Large intestine (tissue), 3 donors: ENCODE measurements at regions not wholly inside any gene's neighbourhood (a gene's known extent, or its start where the extent isn't known, plus 50 kb on each side); places are given as distances from the start of the nearest gene placed in this dataset.

ENCODE experiments used
- DNase-seq, 2 donors: peaks; one replicate each; pipeline versions ENCODE4 v3.0.0 to v3.0.0-alpha.2; 2013
- H3K27ac ChIP-seq: one replicate; pipeline ENCODE4 v1.5.1; 2013; ENCODE audit warnings: low read length
- H3K27me3 ChIP-seq: 2 replicates; pipeline ENCODE4 v1.6.1; 2013; ENCODE audit warnings: low read length; ENCODE audit not compliant: control insufficient read depth, insufficient read depth
- H3K36me3 ChIP-seq: 2 replicates; pipeline ENCODE4 v1.6.1; 2013; ENCODE audit warnings: low read length; ENCODE audit not compliant: control insufficient read depth, insufficient read depth
- H3K4me1 ChIP-seq: one replicate; pipeline ENCODE4 v1.6.1; 2013; ENCODE audit warnings: low read length; ENCODE audit not compliant: control insufficient read depth, insufficient read depth
- H3K4me3 ChIP-seq: one replicate; pipeline ENCODE4 v1.5.1; 2013; ENCODE audit warnings: low read length
- H3K9me3 ChIP-seq: one replicate; pipeline ENCODE4 v1.6.1; 2013; ENCODE audit warnings: mild to moderate bottlenecking, low read depth, low read length, moderate library complexity; ENCODE audit not compliant: control insufficient read depth
- WGBS: methylation state at CpG from one replicate; pipeline ENCODE4 v1.1.5; 2013; ENCODE audit warnings: low lambda C conversion rate; ENCODE audit not compliant: insufficient coverage; 5-methylcytosine and 5-hydroxymethylcytosine counted together

DNA sequence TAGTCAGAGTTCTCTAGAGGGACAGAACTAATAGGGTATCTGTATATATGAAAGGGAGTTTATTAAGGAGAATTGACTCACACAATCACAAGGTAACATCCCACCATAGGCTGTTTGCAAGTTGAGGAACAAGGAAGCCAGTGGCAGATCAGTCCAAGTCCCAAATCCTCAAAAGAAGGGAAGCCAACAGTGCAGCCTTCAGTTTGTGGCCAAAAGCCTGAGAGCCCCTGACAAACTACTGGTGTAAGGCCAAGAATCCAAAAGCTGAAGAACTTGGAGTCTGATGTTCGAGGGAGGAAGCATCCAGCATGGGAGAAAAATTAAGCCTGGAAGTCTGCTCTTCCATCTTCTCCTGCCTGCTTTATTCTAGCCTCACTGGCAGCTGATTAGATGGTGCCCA is 1107.2 kb upstream of the CELF2 start:
- no peaks in the 10 kb centered on the region for H3K36me3 ChIP-seq
- H3K9me3 ChIP-seq: no peaks in the 10 kb centered on the region
- H3K27ac ChIP-seq: no peak overlapping the region
- DNase-seq: no peak
- no peaks in the 10 kb centered on the region for H3K27me3 ChIP-seq
- WGBS: no CpG with 5 or more reads among the region's 1 CpG
- no peaks in the 10 kb centered on the region for H3K4me1 ChIP-seq
- no peak overlapping the region for H3K4me3 ChIP-seq

DNA sequence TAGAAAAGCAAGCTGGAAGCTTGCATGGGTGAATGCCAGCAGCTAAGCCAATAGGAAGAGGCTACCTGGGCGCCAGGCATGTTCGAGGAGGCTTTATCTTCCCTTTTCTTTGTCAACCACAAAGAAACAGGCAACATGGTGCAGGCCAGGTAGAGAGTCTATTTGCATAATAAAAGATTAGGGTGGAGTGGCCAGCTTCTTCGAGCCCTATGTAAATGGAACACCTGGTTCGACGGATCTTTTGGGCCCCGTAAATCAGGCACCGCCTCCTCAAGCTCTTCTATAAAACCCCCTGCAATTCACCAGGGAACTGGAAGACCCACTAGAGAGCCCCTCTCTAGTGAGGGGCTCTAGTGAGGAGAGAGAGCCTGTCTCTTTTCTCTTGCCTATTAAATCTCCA is 1106.2 kb upstream of the CELF2 start:
- WGBS: no CpG with 5 or more reads among the region's 7 CpGs
- no peak overlapping the region for H3K27ac ChIP-seq
- no peaks in the 10 kb centered on the region for H3K9me3 ChIP-seq
- no peaks in the 10 kb centered on the region for H3K36me3 ChIP-seq
- DNase-seq: no peak
- no peaks in the 10 kb centered on the region for H3K27me3 ChIP-seq
- H3K4me3 ChIP-seq: no peak overlapping the region
- no peaks in the 10 kb centered on the region for H3K4me1 ChIP-seq

- H3K4me1 ChIP-seq: no peaks in the 10 kb centered on the region
- DNase-seq: no peak
- no peak overlapping the region for H3K4me3 ChIP-seq
- WGBS: 80% methylated on average over 2 of the region's 5 CpGs
- H3K36me3 ChIP-seq: no peaks in the 10 kb centered on the region
- no peaks in the 10 kb centered on the region for H3K9me3 ChIP-seq
- no peaks in the 10 kb centered on the region for H3K27me3 ChIP-seq
- H3K27ac ChIP-seq: no peak overlapping the region
These were observed 1103.7 kb upstream of the CELF2 start for GRCh38 chr10:9913876-9914514.

DNA sequence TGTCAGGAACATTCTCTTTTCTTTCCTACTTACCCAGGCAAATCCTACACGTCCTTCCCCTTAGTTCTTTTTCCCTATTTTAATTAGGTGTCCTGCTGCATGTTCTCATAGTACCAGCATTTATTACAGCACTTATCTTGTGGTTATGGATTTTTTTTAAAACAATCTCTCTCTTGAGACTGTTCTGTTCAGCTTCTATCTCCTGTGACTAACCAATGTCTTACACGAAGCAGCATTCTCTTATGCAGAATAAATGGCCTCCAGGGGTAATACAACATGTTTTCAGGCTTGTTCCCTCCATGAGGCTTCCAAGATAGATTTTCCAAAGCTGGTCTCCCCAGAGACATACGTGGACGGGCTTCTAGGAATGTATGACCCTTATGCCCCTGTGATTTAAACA is 1096.1 kb upstream of the CELF2 start:
- 73% methylated on average over 2 of the region's 4 CpGs for WGBS
- H3K9me3 ChIP-seq: no peaks in the 10 kb centered on the region
- H3K36me3 ChIP-seq: no peaks in the 10 kb centered on the region
- no peak overlapping the region for H3K4me3 ChIP-seq
- no peak for DNase-seq
- no peaks in the 10 kb centered on the region for H3K4me1 ChIP-seq
- H3K27ac ChIP-seq: no peak overlapping the region
- H3K27me3 ChIP-seq: no peaks in the 10 kb centered on the region

DNA sequence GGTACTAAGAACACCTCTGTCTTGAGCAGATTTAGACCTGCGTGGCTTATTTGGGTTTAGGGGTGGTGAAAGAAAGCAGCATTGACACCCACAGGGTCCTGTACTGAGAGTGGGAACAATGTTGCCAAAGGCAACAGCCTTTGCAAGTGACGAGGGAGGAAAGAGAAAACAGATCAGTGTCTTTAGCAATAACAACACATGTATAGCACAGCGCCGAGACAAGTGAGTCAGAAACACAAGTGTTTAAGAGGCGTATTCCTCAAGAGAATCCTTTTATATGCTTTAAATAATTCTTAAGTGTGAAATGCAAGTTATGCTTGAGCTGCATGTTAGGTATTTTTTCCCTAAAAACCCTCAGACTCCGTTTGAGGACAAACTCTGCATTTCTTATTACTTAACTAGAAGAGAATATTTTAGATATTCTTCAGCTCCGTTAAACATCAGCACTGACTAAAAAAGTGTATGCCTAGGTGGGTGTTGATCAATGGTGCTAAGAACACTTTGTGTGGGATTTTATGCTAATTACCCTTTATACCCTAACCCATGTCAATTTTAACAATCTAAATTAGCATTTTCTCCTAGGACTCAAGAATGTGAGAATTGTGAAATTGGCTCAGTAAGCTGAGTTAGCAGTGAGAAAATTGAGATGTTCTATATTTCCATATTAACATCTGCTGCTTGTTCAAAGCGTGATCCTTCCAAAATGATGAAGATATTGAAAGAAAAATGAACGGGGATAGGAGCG is 1095.4 kb upstream of the CELF2 start:
- DNase-seq: no peak
- Histone ChIP-seq H3K4me1 (no peaks in the 10 kb centered on the region), H3K27ac (no peak overlapping the region), H3K9me3 (no peaks in the 10 kb centered on the region), H3K36me3 (no peaks in the 10 kb centered on the region), H3K4me3 (no peak overlapping the region), H3K27me3 (no peaks in the 10 kb centered on the region)
- 91% methylated on average over 7 of the region's 10 CpGs for WGBS

- WGBS: no CpG with 5 or more reads among the region's 3 CpGs
- Histone ChIP-seq H3K36me3 (no peaks in the 10 kb centered on the region), H3K4me3 (no peak overlapping the region), H3K4me1 (no peaks in the 10 kb centered on the region), H3K9me3 (no peaks in the 10 kb centered on the region), H3K27ac (no peak overlapping the region), H3K27me3 (no peaks in the 10 kb centered on the region)
- no peak for DNase-seq
These were observed 1091.7 kb upstream of the CELF2 start for GRCh38 chr10:9926003-9926402.

GRCh38 chr10:9926881-9927280 is 1090.8 kb upstream of the CELF2 start:
- no peak overlapping the region for H3K4me3 ChIP-seq
- H3K27ac ChIP-seq: no peak overlapping the region
- no peaks in the 10 kb centered on the region for H3K4me1 ChIP-seq
- no peaks in the 10 kb centered on the region for H3K9me3 ChIP-seq
- DNase-seq: no peak
- no peaks in the 10 kb centered on the region for H3K27me3 ChIP-seq
- H3K36me3 ChIP-seq: no peaks in the 10 kb centered on the region
- no CpG with 5 or more reads among the region's 2 CpGs for WGBS

- Histone ChIP-seq H3K27ac (no peak overlapping the region), H3K9me3 (no peaks in the 10 kb centered on the region), H3K27me3 (no peaks in the 10 kb centered on the region), H3K4me1 (no peaks in the 10 kb centered on the region), H3K36me3 (no peaks in the 10 kb centered on the region), H3K4me3 (no peak overlapping the region)
- no peak for DNase-seq
- WGBS: 100% methylated on average over 1 of the region's 2 CpGs
These were observed 1078.0 kb upstream of the CELF2 start for GRCh38 chr10:9939716-9940115.

DNA sequence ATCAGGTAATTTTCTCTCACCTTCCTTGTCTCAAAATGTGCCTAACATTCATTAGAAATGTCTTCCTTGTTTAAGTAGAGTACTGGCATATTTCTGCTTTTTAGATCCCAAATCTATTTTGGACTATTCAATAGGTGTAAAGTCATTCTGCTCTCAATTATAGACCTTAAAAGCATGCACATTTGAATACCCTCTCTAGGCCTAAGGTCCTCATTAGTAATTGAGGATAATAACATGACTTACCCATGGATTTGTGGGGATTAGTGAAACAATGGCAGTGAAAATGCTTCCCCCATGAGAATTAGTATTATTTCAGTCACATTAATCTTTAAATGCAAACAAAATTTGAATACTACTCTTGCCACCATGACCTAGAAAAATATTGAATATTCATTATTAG is 1073.0 kb upstream of the CELF2 start:
- DNase-seq: no peak
- H3K4me3 ChIP-seq: no peak overlapping the region
- no peaks in the 10 kb centered on the region for H3K27me3 ChIP-seq
- H3K9me3 ChIP-seq: no peaks in the 10 kb centered on the region
- no peak overlapping the region for H3K27ac ChIP-seq
- H3K4me1 ChIP-seq: peaks cover 3% of the 10 kb centered on the region
- no peaks in the 10 kb centered on the region for H3K36me3 ChIP-seq

- WGBS: 83% methylated on average over 1 of the region's 2 CpGs
These were observed 1067.6 kb upstream of the CELF2 start for GRCh38 chr10:9950070-9950469.

More at GRCh38 chr10:9950070-9950469, 1067.6 kb upstream of the CELF2 start:
- Histone ChIP-seq H3K36me3 (no peaks in the 10 kb centered on the region), H3K9me3 (no peaks in the 10 kb centered on the region), H3K27me3 (no peaks in the 10 kb centered on the region), H3K27ac (no peak overlapping the region), H3K4me1 (peaks cover 3% of the 10 kb centered on the region), H3K4me3 (no peak overlapping the region)
- no peak for DNase-seq
